ENCODE measurements at regions not wholly inside any gene's neighbourhood (a gene's known extent, or its start where the extent isn't known, plus 50 kb on each side); places are given as distances from the start of the nearest gene placed in this dataset.
A peak's percentile ranks its signal among the peaks of the same experiment; 100 is the strongest.
"Not testable (repeated sequence)": the region's sequence is repeated elsewhere in the genome, so short reads cannot be mapped to it uniquely, and the experiment has no call there.

DNA sequence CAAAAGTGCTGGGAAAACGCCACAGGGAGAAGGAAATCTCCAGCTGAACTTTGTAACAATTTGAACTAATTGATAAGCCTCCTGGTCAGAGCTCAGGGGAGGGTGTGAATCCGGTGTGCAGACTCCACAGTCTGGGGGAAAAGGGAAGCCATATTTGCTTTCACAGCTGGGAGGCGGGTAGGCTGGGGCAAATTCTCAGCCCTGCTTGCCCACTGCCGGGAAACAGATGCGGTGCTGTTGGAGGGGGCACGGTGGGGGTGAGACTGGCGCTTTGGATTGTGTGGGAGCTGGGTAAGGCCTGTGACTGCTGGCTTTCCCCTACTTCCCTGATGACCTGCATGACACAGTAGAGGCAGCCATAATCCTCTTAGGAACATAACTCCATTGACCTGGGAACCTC lies 134.8 kb downstream of the ADCYAP1 start:
- no peak for DNase-seq (ENCODE audit: low read depth in 2 of 2)

- not testable (repeated sequence) for DNase-seq (ENCODE audit: low read depth in 2 of 2)
Observed at GRCh38 chr18:1043039-1043438, 138.4 kb downstream of the ADCYAP1 start.

GRCh38 chr18:1045658-1046057 lies 141.0 kb downstream of the ADCYAP1 start:
- DNase-seq (ENCODE audit: low read depth in 2 of 2), result no peak

DNA sequence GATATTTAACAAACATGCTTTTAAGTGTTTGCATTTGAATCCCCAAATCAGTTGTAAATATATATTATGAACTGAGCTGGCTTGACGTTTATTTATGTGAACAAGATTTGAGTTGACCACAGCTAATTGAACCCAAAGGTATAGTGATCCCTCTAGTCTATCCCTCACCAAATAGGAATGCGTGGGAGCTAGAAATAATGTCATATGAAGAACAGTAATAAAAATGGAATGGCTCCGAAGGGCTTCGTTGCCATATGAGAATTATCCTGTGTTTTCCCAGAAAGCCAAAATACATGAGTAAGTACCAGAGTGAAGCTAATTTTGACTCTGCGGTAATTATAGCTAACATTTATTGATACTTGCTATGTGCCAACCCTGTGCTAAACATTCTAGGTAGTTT lies 142.7 kb downstream of the ADCYAP1 start:
- no peak for DNase-seq (ENCODE audit: low read depth in 2 of 2)

GRCh38 chr18:1048032-1048431 lies 143.4 kb downstream of the ADCYAP1 start:
- no peak for DNase-seq (ENCODE audit: low read depth in 2 of 2)

DNA sequence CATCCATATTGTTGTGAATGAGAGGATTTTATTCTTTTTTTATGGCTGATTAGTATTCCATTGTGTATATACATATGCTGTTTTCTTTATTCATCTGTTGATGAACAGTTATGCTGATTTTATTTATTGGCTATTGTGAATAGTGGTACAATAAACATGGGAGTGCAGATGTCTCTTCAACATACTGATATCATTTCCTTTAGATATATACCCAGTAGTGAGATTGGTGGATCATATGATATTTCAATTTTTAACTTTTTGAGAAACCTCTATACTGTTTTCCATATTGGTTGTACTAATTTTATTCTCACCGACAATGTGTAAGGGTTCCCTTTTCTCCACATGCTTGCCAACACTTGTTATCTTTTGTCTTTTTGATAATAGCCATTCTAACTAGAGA lies 144.5 kb downstream of the ADCYAP1 start:
- no peak for DNase-seq (ENCODE audit: low read depth in 2 of 2)

- DNase-seq (ENCODE audit: low read depth in 2 of 2), result no peak
Observed at GRCh38 chr18:1050012-1050657, 145.5 kb downstream of the ADCYAP1 start.

DNA sequence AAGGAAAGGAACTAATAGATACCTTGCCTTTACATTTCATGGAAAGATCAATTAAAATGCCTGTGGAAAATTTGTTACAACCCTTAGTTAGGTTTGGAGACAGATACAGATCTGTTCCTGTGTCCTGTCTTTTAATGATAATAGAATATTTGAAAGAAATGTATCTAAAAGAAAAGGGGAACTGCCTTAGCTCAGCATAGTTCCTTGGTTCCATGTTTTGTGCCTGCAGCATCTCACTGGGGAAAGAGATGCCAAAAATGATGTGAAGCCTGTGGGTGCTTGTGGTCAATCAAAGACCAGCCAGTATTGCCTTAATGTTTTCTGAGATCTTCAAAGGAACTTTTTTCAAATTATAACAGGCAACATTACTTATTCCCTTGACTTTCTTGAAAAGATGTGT lies 147.6 kb downstream of the ADCYAP1 start:
- no peak for DNase-seq (ENCODE audit: low read depth in 2 of 2)

DNA sequence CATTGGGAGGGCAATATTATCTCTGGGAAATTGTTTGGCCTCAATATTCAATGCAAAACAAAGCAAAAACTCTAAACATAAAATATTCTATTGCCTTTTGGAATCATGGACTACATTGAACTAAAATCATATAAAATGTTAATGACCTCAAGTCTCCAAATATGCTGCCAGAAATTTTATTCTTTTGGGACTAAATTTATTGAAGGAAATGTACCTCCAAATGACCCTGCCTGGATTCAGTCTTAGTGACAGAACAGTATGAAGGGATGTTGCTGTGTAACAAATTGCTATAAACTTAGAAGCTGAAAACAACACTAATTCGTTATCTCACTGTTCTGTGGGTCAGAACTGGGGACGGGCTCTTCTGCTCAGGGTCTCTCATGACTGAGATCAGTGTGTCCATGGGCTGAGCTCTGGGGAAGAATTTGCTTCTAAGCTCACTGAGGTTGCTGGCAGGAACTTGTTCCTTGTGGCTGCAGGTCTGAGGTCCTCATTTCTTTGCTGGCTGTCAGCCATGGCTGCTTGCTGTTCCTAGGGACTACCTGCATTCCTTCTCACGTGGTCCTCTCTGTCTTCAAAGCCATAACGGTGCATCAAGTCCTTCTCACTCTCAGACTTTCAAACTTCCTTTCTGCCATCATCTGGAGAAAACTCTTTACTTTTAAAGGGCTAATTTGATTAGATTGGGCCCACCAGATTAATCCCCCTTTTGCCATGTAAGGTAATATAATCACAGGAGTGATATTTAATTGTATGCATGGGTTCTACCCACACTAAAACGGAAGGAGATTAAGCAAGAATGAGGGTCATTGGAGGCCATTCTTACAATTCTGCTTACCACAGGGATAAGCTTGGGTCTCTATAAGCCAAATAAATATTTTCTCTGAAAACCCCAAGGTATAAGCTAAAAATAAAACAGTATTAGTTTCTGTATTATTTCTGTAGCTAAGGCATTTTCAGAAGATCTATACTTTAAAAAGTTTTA lies 149.0 kb downstream of the ADCYAP1 start:
- DNase-seq (ENCODE audit: low read depth in 2 of 2), result no peak

DNA sequence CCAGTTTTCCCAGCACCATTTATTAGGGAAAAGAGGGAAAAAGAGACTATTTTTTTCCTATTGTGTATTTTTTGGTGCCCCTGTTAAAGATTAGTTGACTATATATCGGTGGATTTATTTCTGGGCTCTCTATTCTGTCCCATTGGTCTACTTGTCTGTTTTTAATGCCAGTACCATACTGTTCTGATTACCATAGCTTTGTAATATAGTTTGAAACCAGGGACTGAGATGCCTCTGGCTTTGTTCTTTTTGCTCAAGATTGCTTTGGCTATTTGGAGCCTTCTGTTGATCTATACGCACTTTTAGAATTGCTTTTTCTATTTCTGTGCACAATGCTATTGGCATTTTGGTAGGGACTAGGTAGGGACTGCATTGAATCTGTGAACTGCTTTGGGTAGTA lies 151.7 kb downstream of the ADCYAP1 start:
- DNase-seq (ENCODE audit: low read depth in 2 of 2), result no peak

DNA sequence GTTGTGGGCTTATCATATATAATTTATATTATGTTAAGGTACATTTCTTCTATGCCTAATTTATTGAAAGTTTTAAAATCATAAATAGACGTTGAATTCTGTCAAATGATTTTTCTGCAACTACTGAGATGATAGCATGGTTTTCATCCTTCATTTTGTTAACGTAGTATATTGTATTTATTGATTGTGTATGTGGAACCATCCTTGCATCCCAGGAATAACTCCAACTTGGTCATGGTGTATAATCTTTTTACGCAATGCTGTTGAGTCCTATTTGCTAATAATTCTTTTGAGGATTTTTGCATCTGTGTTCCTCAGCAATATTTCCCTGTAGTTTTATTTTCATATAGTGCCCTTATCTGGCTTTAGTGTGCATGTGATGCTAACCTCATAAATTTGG lies 152.7 kb downstream of the ADCYAP1 start:
- DNase-seq (ENCODE audit: low read depth in 2 of 2), result no peak

GRCh38 chr18:1062588-1062987 lies 157.9 kb downstream of the ADCYAP1 start:
- DNase-seq (ENCODE audit: low read depth in 2 of 2), result peak in 1 of 2 donors; percentile 22

- no peak for DNase-seq (ENCODE audit: low read depth in 2 of 2)
Observed at GRCh38 chr18:1075322-1075721, 170.7 kb downstream of the ADCYAP1 start.

GRCh38 chr18:1075876-1076275 lies 171.2 kb downstream of the ADCYAP1 start:
- no peak for DNase-seq (ENCODE audit: low read depth in 2 of 2)

- no peak for DNase-seq (ENCODE audit: low read depth in 2 of 2)
Observed at GRCh38 chr18:1078301-1078700, 173.6 kb downstream of the ADCYAP1 start.

DNA sequence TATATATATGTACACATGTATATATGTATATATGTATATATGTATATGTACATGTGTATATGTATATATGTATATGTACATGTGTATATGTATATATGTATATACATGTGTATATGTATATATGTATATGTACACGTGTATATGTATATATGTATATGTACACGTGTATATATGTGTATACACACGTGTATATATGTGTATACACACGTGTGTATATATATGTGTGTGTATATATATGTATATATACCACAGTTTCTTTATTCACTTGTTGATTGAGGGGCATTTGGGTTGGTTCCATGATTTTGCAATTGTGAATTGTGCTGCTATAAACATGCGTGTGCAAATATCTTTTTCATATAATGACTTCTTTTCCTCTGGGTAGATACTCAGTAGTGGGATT lies 179.0 kb downstream of the ADCYAP1 start:
- DNase-seq (ENCODE audit: low read depth in 2 of 2), result not testable (repeated sequence)

DNA sequence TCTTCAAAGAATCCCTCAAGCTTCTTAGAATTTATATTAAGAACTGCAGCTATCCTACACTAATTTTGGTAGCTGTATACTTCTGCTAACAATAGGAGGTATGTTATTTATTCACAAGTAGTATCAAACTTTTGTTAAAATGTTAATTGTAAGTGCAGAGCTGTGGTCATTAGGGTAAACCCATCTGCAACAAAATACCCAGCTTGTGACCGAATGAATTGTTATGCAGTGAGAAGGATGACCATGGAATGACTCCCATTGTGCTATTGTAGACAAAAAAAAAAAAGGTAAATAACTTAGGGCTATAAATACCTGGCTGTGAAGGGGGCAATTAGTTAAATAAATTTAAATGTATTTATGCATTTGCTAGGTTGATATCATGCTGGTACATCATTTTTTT lies 186.1 kb downstream of the ADCYAP1 start:
- DNase-seq (ENCODE audit: low read depth in 2 of 2), result no peak

GRCh38 chr18:1092228-1092627 lies 187.6 kb downstream of the ADCYAP1 start:
- no peak for DNase-seq (ENCODE audit: low read depth in 2 of 2)

- DNase-seq (ENCODE audit: low read depth in 2 of 2), result no peak
Observed at GRCh38 chr18:1094409-1094808, 189.7 kb downstream of the ADCYAP1 start.

- DNase-seq (ENCODE audit: low read depth in 2 of 2), result not testable (repeated sequence)
Observed at GRCh38 chr18:1097991-1098735, 193.5 kb downstream of the ADCYAP1 start.

DNA sequence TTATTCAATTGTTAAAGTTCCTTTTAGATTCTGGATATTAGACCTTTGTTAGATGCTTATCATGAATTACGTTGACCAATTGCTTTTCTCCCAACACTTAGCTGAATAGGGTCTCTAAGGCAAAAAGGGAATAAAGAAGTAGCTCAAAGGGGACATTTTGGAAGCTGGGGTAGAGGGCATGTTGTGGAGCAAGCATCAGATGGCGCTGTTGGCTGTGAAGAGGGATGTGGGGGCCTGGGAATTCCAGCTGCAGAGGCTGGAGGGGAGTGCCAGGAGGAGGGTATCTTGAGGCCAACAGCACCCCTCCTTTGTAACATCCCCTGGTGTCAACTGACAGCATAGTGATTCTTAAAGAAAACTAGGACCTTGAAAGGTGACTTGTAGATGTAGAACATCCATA lies 198.2 kb downstream of the ADCYAP1 start:
- DNase-seq (ENCODE audit: low read depth in 2 of 2), result no peak

DNA sequence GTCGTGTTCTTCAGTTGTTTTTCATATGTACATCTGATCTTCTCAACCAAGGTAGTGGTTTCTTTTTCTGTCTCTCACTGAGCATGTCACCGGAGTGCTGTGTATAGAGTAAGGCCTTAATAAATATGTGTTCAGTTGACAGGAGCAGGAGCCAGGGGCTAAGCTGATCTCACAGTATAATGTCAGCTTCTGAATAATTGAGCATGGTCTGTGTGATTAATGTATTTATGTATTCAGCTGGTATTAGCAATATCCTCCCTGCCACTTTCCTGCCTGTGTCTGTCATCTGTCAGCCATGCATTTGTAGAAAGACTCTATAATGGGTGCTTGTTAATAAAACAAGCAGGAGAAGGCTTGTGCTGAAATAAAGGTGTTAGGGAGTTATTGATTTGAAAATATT lies 198.9 kb downstream of the ADCYAP1 start:
- no peak for DNase-seq (ENCODE audit: low read depth in 2 of 2)

Data from dermis microvascular lymphatic vessel endothelial cell (primary cell).